NCI-H146 treated with DMSO at 0.1 percent for 48 hours (cell line): ENCODE measurements at regions not wholly inside any gene's neighbourhood (a gene's known extent, or its start where the extent isn't known, plus 50 kb on each side); places are given as distances from the start of the nearest gene placed in this dataset.
"Not testable (repeated sequence)": the region's sequence is repeated elsewhere in the genome, so short reads cannot be mapped to it uniquely, and the experiment has no call there.

ENCODE experiments used
- DNase-seq: peaks from one replicate; lab custom pipeline; 2025; ENCODE audit not compliant: unreplicated experiment; lab: John Stamatoyannopoulos, UW

DNA sequence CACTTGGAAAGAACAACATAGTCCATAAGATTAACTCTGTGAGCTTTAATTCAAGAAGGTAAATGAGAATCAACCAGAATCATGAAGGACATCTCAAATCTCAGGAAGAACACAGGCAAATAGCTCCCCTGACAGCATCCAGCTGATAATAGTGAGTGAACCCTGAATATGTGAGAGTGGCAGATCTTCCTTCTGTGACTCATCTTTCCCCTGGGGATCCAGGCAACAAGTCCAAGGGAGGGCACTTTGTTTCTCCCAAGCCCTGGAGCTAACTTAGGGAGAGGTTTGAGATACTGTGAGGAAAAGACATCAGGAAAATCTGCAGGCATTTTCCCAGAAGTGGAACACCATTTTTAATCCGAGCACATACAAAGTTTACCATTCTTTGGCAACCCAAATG, 763.9 kb upstream of the MGAT4C start:
- no peak for DNase-seq

DNA sequence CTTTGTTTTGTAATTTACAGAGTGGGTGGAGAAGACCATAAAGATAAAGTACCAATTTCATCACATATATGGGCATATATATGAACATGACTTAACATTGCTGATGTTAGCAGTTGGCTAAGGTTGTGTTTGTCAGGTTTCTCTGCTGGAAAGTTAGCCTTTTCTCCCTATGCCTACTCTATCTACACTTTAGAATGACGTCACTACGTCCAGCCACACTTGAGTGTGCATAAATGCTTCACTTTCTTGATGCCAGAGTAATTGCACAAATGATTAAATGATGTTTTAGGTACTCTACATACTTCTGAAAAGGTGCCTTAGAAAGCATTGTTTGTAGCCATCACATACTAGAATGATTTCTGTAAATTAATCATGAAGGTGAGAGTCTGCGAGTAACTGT, 759.2 kb upstream of the MGAT4C start:
- DNase-seq: no peak

- DNase-seq: no peak
These were observed 752.7 kb upstream of the MGAT4C start for GRCh38 chr12:87008785-87009384.

DNA sequence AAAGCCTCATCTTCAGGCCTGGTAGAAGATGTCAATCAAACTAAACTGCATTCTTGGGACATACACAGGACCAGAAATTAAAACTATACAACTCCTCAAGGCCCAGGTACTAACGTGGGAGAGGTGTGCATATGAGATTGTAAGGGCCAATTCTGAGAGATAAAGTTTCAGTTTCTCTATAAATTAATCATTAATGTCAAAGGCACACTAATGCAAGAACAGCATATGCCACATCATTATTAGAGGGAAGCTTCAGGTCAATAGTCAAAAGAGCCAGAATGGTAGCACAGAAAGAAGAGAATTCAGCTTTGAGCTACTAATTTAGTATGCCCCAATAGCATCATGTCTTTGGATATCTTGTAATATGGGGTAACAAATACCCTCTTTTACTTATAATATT, 744.9 kb upstream of the MGAT4C start:
- DNase-seq: no peak

- no peak for DNase-seq
These were observed 729.1 kb upstream of the MGAT4C start for GRCh38 chr12:86985298-86985697.

DNA sequence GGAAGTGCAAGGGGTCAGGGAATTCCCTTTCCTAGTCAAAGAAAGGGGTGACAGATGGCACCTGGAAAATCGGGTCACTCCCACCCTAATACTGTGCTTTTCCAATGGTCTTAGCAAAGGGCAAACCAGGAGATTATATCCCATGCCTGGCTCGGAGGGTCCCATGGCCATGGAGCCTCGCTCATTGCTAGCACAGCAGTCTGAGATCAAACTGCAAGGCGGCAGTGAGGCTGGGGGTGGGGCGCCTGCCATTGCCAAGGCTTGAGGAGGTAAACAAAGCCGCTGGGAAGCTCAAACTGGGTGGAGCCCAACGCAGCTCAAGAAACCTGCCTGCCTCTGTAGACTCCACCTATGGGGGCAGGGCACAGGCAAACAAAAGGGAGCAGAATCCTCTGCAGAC, 714.4 kb upstream of the MGAT4C start:
- DNase-seq: not testable (repeated sequence)

GRCh38 chr12:86959766-86960458, 703.7 kb upstream of the MGAT4C start:
- DNase-seq: no peak

GRCh38 chr12:86950444-86950843, 694.3 kb upstream of the MGAT4C start:
- DNase-seq: no peak

- no peak for DNase-seq
These were observed 693.9 kb upstream of the MGAT4C start for GRCh38 chr12:86950043-86950442.

GRCh38 chr12:86948851-86949250, 692.7 kb upstream of the MGAT4C start:
- DNase-seq: no peak

- DNase-seq: no peak
These were observed 689.5 kb upstream of the MGAT4C start for GRCh38 chr12:86945685-86946196.

- not testable (repeated sequence) for DNase-seq
These were observed 688.1 kb upstream of the MGAT4C start for GRCh38 chr12:86944197-86944819.

- DNase-seq: no peak
These were observed 675.5 kb upstream of the MGAT4C start for GRCh38 chr12:86931714-86932113.

DNA sequence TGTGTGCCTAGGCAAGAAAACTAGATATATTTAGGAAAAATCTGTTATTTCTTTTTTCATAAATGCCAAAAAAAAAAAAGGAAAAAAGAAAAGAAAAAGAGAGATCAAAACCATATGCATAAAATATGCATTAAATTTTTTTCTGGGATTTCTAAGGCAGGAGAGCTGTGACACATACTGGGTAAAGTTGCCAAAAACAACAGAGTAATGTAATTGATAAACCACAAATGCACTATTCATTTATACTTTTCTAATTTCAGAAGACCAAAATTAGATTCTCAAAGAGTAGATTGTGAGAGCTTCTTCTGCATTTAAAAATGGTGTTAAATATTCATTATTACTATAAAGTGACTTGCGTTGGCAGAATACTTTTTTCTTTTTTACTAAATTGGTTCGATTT, 673.8 kb upstream of the MGAT4C start:
- DNase-seq: no peak

GRCh38 chr12:86917121-86917520, 660.9 kb upstream of the MGAT4C start:
- DNase-seq: no peak

DNA sequence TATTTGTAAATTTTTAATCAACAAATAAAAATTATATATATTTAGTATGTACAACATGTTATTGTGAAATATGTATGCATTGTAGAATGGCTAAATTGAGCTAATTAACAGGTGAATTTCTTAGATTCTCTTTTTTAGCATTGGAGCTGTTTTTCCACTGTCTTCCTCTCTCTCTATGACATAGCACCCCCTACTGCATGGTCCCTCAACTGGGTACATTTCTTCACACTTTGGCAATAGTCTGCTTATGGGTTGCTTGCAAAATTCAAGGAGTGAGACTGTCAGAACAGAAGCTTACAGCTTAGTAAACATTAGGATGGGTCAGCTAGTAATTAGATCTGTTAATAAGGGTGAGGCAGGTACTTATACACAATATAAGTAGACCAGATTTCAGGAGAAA, 658.5 kb upstream of the MGAT4C start:
- peak; percentile 3 for DNase-seq

DNA sequence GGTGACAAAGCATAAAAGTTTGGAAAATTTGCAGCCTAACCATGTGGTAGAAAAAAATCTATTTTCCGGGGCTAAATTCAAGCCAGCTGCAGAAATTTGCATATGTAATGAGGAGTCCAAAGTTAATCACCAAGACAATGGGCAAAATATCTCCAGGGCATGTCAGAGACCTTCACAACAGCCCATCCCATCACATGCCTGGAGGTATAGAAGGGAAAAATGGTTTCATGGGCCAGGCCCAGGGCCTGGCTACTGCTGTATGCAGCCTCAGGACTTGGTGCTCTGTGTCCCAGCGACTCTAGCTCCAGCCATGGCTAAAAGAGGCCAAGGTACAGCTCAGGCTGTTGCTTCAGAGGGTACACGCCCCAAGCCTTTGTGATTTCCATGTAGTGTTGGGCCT, 655.8 kb upstream of the MGAT4C start:
- DNase-seq: no peak

DNA sequence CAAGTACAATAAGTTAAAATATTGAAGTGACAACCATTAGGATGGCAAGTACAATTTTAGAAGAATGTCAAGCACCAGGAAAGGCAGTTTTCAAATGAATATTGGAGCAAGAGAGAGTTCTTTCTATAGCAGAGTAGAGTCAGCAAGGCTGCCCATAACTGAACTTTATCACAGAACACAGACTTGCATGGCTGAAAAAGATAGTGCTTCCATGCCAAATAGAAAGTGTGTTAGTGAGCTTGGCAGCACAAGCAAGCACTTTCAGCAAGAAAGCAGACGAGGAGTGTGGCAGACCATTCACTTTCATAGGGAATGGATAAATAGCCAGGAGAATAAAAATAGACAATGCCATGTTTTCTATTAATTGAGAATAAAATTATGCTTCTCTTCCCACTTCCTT, 647.0 kb upstream of the MGAT4C start:
- no peak for DNase-seq

GRCh38 chr12:86860776-86861175, 604.6 kb upstream of the MGAT4C start:
- no peak for DNase-seq

DNA sequence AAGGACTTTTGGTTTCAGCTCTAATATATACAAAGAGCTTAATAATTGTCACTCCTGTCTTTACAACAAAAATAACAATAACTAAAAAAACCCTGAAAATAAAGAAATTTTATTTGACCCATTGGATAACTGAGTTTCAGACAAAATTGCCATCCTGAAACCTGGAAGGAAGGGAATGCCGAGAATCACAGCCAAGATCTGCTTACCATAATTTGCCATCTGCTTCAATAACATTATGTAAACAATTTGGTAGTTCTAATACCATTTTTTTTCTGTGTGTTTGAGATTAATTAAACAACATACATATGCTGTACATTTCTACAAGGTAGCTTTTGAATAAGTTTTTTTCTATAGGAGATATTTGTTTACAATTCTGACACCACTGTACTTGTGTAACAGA, 596.3 kb upstream of the MGAT4C start:
- no peak for DNase-seq

- no peak for DNase-seq
These were observed 582.5 kb upstream of the MGAT4C start for GRCh38 chr12:86838711-86839110.

DNA sequence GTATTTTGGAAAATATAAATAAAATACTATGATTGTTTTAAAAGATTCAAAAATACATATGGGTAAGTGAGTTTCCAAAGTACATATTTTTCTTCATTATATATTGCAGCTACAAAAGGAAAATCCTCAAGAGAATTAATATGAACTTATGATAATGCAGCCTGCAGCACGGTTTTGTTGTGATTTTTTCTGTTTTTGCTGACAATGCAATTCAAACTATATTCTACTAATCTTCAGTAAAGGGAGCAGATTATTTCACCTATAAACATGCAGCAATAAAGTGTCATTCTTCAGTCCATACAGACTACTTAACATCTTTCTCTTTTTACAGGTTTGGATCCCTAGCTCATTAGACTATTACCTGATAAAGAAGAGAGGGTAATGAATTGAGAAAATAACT, 582.1 kb upstream of the MGAT4C start:
- no peak for DNase-seq
